NCI-H510A (cell line): ENCODE measurements at regions not wholly inside any gene's neighbourhood (a gene's known extent, or its start where the extent isn't known, plus 50 kb on each side); places are given as distances from the start of the nearest gene placed in this dataset.

Experiments
- DNase-seq: peaks from one replicate; lab custom pipeline; 2025; lab: John Stamatoyannopoulos, UW

- no peak for DNase-seq
These were observed 235.4 kb upstream of the LYPLAL1 start for GRCh38 chr1:218938259-218938658.

- DNase-seq, result no peak
These were observed 234.6 kb upstream of the LYPLAL1 start for GRCh38 chr1:218939095-218939494.

DNA sequence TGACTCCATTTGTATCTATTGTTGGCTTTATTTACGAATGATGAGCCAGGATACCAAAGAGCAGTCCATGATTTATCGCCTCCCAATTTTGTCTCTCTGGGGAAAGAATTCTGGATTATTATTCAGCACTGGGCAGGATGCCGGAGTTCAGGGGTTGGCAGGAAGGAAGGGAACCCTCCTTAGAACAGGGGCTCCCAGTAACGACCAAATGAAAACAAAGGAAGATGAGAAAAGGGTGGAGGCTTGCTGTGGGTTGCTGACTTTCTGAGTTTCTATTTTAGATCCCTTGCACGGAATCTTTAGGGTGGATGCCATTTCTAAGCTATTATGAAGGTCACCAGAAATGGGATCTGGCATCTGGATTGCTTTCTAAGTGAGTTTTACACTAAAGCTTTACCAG lies 231.2 kb upstream of the LYPLAL1 start:
- no peak for DNase-seq

DNA sequence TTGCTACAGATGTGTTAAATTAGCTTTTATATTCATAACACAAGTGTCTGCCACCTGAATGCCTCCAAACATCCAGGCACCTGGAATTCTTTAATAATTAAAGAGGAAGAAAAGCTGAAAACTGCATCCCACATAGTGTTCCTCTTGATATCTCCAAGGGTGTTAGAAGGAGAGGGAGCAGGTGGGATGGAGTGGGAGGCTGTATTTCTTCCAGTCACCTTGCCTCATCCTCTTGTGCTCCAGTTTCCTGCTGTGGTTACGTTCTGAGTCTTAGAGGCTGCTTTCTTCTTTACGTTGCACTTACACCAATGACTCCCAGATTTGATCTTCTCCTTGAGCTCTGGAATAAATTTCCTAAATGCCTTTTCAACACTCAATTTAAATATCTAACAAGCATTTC lies 230.3 kb upstream of the LYPLAL1 start:
- no peak for DNase-seq

DNA sequence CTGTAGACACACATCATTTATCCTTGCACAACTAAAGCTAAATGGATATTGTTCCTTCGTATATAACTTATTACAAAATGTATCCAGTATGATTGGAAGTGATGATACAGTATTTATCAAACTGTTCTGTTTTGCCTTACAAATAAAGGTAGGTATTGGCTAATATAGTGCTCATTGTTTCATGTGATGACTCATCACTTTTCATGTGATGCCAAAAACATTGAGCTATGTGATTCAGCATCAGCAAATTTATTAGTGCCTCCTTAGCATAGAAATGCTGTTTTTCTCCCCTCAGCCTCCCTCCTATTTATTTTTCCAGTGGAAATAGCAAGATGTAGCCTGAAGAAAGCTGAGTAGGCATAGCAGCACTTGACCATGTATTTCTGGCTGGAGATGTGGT lies 228.6 kb upstream of the LYPLAL1 start:
- DNase-seq, result no peak

- DNase-seq, result no peak
These were observed 227.5 kb upstream of the LYPLAL1 start for GRCh38 chr1:218946147-218946546.

GRCh38 chr1:218948446-218948845 lies 225.2 kb upstream of the LYPLAL1 start:
- no peak for DNase-seq

DNA sequence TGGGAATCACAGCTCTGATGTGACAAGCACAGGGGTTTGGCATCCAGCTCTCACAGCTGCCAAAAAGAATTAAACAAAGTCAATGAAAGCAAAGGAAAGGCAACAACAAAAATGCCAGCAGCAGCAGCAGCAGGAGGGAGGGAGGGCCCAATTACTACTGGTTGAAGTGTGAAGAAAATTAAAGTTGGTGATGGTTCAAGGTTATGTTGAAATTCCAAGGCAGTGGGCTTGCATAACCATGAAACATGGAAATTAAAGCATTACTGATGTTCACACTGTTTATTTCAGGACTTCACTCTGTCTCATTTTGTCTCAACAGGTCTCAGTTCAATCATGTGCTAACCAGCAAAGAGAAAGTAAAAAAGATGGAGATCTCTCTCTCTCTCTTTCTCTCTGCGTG lies 220.3 kb upstream of the LYPLAL1 start:
- DNase-seq, result no peak

DNA sequence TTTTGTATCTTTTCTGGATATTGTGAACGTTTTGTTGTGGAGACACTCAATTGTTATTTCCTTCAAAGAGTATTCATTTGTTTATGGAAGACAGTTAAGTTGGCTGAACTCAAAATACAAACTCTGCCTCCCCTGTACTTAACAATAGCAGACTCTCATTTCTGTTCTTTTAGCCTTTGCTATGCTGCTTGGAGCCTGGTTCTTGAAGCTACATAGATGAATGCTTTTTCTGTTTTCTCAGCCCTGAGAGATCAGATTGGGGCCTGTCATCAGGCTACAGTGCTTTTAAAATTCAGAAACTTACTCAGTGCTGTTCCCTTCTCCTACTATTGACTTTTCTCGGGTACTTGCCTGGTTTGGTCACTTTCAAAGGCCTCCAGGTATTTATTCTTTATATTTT lies 215.7 kb upstream of the LYPLAL1 start:
- no peak for DNase-seq

DNA sequence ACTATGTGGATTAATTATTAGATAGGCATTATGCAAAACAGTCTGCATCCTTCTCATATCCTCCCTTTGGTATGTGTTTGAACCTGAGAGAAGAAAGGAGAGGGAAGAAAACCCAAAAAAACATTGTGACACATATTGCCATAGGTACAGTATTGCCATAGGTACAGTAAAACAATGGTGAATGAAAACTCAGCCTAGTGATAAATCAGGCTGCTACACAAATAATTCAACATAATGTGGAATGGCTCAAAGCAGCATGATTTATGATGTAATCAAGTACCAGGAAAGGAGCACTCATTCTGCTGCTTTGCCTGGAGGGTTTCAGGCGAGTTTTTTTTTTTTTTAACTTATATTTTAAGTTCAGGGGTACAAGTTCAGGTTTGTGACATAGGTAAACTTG lies 213.9 kb upstream of the LYPLAL1 start:
- no peak for DNase-seq

GRCh38 chr1:218964471-218965185 lies 209.1 kb upstream of the LYPLAL1 start:
- no peak for DNase-seq

DNA sequence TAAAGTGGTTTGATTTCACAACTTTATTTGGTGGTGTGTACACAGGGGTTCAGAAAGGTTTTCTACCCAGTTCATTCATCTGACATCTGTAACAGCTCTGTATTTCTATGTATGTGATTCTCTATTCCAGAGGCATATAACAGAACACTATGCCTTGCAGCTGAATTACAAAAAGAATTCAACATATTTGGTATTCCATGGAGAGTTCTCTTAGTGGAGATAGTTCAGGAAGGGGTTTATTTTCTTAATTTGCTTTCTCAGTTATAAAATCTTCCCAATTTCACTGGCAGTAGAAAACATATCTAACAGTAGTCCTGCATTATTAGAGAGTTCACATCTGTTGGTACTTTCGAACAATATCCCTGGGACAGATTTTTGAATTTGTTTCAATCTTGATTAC lies 207.9 kb upstream of the LYPLAL1 start:
- DNase-seq, result no peak

DNA sequence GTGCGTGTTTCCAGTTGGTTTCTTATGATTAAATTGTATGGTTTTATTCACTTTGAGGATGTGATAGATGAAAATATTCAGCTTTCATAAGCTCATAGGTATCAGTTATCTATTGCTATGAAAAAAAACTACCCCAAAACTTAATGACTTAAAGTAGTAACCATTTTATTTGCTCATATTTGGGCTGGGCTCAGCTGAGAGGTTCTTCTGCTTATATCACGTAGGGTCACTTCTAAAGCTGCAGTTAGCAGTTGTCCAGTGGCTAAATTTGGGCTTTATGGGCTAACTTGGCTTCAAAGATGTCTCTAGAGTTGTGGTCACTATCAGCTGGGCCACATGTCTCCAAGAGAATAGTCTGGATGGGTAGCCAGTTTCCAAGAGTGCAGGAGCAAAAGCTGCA lies 206.4 kb upstream of the LYPLAL1 start:
- no peak for DNase-seq

DNA sequence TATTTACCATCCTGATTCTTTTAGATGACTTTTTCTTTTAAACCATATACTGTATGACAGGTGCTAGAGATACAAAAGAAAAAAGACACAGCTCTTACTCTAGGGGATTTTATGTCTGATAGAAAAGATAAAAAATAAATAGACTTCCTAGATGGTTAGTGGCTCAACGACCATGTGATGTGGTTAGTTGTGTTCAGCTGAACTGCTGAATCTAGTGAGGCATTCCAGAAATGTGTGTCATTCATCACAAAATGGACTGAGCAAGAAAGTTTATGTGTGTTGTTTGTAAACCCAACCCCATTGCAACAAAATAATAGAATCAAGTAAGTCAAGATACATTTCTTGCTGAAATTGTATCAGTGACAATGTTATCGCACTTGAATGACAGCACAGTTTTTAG lies 205.8 kb upstream of the LYPLAL1 start:
- no peak for DNase-seq

DNA sequence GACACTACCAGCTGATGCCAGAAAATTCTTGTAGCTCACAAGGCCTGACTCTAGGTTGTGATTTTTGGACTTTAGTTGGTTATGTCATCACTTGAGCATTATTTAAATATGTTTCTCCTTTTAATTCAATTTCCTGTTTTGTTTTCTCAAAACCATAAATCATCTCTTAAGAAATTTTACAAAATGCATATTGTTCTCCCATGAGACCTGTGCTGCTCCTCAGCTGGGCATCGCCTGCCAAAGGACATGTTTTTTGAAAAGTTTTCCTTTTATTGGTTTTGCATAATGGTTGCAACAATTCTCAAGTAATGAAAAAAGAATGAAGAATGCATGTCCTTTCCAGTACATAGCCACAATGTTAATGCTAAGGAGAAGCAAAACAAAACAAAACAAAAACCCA lies 204.7 kb upstream of the LYPLAL1 start:
- no peak for DNase-seq

- DNase-seq, result no peak
These were observed 203.2 kb upstream of the LYPLAL1 start for GRCh38 chr1:218970397-218970990.

GRCh38 chr1:218971156-218971555 lies 202.5 kb upstream of the LYPLAL1 start:
- DNase-seq, result no peak

DNA sequence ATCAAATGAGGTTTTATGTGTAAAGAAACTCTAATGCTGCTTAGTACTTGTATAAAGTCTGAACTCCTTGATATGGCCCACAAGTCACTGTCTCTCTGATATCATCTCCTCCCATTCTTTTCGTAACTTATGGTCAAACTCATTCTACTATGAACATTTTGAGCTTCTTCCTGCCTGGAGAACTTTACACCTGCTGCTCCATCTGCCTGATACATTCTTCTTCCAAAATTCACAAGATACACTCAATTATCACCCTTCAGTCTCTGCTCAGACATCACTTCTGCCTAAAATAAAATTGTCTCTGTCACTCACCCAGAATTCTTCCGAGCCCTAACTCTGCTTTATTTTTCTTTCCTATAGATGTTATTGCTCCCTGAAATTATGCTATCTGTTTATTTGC lies 192.8 kb upstream of the LYPLAL1 start:
- DNase-seq, result no peak

GRCh38 chr1:218982482-218982881 lies 191.2 kb upstream of the LYPLAL1 start:
- DNase-seq, result no peak

- no peak for DNase-seq
These were observed 190.2 kb upstream of the LYPLAL1 start for GRCh38 chr1:218983433-218983832.

- no peak for DNase-seq
These were observed 189.8 kb upstream of the LYPLAL1 start for GRCh38 chr1:218983848-218984247.

DNA sequence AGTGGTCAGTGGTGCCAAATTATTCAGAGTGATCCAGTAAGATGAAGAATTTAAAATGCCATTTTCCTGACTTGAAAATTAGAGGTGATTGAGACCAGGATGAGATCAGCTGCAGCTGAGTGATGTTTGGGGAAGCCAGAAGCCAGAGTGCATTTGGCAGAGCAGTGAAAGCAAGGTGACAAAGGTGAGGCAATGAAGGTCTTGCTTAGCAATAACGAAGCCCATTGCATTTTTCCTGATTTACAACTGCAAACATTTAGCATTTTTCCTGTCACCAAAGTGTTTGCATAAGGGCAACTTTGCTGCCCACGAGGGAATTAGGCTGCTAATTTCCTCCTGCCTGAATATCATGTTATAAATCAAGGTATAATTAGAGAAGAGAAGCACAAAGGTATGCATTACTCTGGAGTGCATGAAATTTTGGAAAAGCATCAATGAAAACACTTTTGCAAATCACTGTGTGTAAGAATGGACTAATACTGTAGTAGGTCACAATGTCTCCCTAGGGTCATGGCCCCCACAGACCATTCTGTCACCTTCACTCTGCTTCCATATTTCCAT lies 188.2 kb upstream of the LYPLAL1 start:
- DNase-seq, result no peak

- no peak for DNase-seq
These were observed 186.9 kb upstream of the LYPLAL1 start for GRCh38 chr1:218986816-218987215.

DNA sequence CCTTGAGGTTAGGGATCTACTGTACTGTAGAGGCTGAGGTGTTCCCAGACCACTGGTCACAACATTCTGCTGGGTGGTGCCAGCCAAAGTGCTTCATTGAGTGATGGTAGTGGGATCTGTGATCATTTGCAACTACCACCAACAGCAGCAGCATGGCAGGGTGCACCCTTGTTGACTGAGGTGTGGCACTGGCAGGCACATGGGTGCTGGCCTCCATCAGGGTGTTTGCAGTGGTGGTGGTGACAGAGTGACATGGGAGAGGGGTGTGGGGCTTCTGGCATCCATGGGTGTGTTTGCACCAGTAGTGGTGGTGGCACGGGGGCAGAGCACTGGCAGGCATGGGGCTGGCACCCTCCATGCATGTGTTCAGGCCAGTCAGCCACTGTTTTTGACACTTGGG lies 183.7 kb upstream of the LYPLAL1 start:
- no peak for DNase-seq
